HG02981 (cell line): ENCODE measurements at regions not wholly inside any gene's neighbourhood (a gene's known extent, or its start where the extent isn't known, plus 50 kb on each side); places are given as distances from the start of the nearest gene placed in this dataset.
"Not testable (repeated sequence)": the region's sequence is repeated elsewhere in the genome, so short reads cannot be mapped to it uniquely, and the experiment has no call there.

Source experiments
- ATAC-seq: cut with Tn5 transposase; IDR thresholded peaks from one replicate; pipeline ENCODE4 v1.9.1; 2021; ENCODE audit warnings: mild to moderate bottlenecking, moderate library complexity; ENCODE audit not compliant: unreplicated experiment

DNA sequence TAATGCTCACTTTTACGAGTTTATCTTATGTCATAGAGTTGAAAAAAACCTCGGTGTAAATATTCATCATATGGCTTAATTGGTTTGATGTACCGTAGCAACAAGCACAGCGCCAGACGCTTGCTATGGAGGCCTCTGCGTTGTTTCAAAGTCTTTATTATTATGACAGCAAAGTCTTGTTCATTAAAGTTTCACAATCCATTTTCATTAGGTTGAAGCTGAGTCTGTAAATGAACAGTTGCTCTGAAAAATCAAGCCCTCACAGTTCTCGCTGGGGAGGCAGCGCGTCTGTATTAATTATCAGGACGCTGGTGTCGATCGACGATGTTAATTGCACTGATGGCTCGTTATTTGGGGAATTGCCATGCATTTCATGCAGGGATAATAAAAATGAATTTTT, 185.6 kb downstream of the INSC start:
- no peak for ATAC-seq

DNA sequence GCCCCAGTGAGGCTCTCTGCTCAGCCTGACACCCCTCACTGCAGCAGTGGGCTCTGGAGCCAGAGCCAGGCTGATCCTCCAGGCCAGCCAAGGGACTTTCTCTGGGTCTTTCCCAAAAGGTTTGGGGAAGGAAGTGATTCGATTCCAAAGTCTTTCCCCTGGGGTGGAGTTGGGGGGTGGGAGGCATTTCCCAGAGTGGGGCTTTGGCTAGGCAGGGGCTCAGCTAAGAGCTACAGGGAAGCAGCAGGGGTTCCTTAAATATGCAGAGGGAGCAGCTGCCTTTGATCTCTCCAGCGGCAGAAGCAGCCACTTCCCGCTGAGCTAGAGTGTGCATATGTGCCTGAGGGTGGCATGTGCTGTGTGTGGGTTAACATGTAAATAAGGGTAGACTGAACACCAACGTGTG, 192.9 kb downstream of the INSC start:
- no peak for ATAC-seq

DNA sequence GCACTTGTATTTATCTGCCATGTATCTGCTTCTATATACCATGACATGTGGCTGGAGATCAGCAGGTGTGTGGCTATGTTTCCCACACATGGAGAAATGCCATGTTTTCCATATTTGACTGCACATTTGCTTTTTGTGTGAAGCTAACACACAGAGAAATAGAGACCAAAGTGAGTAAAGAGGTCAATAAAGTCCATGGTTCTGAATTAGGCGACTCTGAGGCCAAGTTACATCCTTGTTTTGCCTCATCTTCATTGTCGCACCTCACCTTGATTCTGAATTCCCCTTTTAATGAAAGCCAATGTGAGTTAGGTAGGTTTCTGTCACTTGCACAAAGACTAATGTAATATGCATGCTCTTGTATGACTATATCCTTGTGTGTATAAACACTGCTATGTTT, 194.1 kb downstream of the INSC start:
- ATAC-seq, result no peak

DNA sequence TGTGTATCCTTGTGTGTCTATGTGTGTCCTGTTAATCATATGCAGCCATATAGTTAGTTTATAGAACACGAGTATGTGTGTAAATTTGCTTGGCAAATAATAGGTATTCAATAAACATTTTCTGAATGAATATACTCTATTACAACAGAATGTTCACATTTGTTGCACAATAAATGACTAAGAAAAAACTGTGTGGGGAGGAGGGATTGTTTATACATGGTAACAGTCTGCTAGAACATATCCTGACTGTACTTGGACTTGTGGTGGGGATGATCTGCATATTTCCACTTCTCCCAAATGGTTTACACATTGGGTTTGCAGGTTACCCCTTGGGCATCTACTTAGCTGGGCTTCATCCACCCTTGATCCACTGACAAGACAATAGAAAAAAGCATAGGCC, 194.6 kb downstream of the INSC start:
- ATAC-seq, result no peak

DNA sequence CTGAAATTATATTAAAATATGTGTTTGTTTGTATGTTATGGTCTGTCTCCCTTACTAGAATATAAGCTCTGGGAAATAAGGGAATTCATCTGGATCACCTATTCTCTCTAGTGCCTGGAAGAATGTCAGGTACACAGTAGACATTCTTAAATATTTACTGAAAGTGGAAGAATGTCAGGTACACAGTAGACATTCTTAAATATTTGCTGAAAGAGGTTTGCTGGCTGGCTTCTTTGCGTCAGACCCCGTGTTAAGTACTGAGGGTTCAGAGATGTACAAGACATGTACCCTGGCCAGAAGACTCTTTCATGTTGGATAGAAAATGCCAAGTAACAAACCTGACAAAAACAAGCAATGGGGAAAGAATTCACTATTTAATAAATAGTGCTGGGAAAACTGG, 199.1 kb downstream of the INSC start:
- no peak for ATAC-seq

DNA sequence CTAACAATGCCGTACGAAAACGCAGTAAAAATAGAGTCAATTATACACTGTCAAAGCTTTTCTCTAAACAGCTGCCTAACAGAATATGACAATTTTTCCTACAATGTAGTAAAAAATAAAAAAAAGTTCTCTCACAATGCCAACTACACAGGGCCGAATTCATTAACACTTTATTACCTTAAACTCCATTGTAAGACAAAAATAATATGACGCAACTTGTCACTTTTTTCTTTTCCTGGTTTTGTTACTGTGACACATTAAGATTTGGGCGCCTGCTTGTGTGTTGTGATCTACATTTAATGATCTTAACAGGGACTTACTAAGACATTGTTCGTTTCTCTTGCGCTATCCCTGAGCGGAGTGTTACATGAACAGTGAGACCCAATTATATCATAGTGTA, 204.1 kb downstream of the INSC start:
- no peak for ATAC-seq

DNA sequence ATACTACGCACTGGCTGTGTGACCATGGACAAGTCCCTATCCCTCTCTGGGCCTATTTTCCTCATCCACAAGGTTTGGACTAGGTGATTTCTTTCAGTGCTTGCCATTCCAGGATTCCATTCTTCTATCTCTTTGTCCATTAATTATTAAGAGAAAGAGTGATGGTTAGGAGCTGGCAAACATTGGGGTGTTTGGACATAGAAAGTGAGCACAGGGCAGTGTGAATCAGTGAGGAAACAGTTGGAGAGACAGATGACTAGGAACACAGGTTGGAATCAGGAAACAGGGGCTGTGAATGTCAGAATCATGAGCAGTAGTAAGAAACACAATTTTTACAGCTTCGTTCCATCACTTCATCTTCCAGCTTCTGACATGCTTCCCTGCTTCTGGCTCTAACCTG, 211.8 kb downstream of the INSC start:
- no peak for ATAC-seq

DNA sequence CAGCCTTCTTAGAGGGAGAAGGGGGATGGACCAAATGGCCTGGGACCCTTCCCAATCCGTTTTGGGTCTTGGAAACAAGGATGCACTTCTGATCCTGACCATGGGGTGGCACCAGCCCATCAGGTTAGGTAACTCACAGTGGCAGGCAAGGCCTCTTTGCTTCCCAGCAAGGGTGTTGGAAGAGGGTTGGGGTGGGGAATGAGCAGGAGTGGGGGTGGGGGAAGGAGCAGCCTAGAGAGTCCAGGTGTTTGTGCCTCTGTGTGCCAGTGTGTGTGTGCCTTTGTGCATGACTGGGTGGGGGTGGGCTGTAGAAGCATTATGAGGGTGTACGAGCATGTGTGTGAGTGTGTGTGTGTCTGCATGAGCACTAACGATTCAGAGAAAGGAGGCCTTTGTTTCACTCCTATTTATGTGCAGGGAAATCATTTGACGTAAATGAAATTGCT, 213.1 kb downstream of the INSC start:
- ATAC-seq, result no peak

DNA sequence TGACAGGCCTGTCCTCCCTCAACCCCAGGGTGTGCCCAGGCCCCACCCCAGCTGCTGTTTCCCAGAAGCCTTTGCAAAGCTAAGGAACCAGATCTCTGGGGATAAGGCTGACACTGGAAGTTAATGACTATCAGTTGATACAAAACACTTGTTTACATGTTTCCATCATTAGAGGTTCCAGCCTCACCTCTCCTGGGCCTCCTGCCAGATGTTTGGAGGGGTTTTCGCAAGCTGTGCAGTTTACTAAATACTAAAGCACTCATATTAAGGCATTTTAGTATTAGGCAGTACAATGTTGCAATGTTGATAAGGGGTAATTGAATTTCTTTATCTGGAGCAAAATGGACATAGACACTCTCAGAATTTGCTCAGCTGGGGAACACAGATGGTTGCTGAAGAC, 218.7 kb downstream of the INSC start:
- no peak for ATAC-seq

DNA sequence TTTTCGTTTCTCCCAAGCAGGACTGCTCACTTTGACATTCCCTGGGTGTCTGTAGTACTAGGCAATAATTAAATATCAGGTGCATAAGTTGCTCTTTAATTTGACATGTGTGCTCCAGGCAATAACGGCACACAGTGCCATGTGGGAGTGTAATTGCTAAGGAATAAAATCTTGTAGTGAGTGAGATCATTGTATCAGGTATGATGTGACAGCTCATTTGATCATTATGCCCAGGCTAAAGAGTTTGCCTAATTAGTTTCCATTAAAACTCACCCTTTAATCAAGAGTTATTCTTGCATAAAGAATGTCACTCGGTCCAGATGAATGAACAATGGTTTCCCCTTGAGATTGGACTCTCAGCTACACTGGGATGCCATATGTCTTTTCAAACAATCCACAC, 220.0 kb downstream of the INSC start:
- no peak for ATAC-seq

DNA sequence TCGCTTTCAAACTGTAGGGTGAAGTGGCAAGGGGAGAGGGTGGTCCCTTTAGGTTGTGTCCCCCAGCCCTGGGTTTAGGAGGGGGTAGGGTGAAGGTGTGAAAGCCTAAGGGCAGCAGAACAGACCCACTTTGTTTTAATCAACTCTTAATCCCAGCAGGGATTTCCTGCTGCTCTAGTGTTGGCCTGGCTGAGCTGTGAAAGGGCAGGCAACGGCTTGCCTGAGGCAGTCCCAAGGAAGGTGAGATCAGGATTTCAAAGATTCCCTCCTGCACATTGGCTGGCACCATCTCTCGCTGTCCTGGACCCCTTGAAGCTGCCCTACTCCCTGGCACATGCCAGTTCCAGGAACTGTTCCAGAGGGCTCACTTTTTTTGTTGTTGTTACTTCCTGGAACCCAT, 221.3 kb downstream of the INSC start:
- no peak for ATAC-seq

DNA sequence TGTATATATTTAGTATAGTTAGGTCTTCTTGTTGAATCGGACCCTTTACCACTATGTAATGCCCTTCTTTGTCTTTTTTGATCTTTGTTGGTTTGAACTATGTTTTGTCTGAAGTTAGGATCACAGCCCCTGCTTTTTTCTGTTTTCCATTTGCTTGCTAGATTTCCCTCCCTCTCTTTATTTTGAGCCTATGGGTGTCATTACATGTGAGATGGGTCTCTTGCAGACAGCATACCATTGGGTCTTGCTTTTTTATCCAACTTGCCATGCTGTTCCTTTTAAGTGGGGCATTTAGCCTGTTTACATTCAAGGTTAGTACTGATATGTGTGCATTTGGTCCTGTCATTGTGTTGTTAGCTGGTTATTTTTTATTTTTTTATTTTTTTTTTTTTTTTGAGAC, 224.6 kb downstream of the INSC start:
- no peak for ATAC-seq

DNA sequence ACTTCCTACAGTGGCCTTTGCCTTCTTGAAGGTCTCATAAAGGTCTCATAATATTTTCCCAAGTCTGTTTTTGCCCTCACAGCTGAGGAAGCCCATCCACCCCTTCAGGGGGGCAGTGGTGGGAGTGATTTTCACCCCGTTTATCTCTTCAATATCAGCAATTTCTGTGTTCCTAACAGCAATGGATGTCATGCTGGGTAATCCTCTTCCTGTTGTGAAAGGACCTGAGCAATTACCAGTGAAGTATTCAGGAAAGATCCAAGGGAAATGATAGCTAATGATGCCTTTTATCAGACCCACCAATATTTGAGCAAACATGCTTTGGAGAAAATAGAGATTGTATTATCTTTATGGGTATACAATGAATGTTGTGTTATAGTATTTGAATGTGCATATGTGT, 226.9 kb downstream of the INSC start:
- ATAC-seq, result no peak

DNA sequence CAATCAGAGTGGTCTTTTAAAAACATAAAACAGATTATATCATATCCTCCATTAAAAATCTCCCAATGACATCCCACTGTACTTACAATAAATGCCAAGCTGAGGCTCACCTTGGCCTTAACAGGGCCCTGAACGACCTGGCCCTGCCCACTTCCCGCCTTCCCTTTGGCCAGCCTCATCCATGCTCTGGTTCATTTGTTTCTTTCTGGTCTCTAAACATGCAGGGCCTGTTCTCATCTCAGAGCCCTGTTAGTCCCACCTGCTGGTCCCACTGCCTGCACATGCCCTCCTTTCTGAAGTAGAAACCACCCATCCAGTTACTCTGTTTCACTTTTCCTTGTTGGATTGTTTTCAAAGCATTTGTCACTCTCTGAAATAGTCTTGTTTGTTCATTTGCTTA, 227.4 kb downstream of the INSC start:
- no peak for ATAC-seq

DNA sequence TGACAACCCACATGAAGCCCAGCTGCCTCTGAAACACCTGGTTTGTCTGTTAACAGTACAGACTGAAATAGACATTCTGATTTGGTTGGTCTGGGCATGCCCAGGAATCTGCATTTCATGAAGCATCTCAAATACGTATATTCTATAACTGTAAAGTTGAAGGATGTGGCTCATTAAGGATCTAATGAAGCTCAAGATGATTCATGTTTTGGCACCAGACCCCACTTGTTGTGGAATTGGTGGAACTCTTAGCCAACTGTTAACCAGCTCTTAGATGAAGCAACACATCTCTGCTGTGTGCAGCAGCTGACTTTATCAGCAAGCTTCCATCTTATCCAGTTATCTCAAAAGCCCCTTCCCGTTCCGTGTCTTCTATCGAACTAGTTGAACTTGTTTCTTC, 232.2 kb downstream of the INSC start:
- ATAC-seq, result no peak

DNA sequence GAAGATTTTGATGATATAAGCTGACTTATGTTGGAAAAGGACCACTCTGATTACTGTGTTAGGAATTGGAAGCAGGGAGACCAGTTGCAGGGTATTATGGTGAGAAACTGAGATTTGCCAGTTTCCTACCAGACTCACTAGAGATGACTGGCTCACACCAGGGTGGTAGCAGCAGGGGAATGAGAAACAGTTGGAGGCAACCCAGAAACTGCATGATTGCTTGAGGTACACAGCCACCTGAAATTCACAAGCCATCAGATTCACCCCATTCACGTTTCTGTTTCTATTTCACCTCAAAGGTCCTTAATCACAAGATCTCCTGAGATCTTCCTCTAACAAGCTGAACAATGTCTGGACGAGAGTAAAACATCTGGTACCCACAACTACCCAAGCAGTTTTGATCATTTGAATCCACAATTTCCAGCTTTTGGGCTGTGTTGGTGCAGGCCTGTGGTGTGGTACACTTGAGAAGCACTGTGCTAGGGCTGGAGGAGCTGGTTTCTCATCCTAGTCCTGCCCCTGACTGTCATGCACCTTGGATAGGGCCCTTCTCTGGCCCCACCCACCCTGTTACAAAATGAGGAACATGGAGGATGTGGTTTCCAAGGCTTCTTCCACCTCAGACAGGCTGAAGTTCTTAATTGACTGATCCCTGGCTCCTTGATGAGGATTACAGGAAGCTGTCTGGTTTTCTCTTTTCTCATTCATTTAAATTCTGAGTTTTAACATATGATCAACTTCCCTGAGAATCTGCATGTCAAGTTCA, 233.4 kb downstream of the INSC start:
- no peak for ATAC-seq

DNA sequence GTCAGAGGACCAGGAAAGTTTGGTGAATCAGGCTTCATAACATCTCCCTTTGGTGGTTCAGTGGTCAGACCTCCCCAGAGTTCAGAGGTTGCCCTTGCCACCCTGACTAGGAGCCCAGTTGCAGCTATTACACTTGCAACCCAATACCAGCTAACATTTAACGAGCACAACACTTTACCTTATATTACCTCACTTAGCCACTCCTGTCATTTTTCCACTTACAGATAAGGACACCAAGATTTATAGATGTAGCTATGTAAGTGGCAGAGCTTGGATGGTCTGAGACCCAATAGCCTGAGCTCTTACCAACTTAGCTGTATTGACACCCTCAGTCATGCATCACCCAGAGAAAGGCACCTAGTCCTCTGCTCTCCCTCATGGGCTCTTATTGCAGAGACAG, 234.7 kb downstream of the INSC start:
- no peak for ATAC-seq

DNA sequence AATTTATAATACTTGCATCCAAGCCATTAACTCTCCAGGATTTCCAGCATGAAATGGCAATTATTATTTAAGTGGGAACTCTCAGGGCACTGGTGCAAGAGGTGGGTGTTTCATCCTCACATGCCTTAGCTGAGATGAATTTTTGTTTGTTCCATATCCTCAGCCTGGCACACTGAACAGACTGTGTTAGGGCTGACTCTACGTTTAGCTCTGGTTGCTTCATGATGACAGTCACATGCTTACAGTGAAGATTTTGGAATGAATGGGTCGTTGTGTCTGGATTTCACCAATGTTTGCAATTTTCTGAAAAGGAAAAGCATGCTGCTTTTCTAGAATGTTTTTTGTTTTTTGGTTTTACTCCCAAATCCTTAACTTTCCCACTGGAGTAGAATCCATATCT, 246.6 kb downstream of the INSC start:
- ATAC-seq, result no peak

DNA sequence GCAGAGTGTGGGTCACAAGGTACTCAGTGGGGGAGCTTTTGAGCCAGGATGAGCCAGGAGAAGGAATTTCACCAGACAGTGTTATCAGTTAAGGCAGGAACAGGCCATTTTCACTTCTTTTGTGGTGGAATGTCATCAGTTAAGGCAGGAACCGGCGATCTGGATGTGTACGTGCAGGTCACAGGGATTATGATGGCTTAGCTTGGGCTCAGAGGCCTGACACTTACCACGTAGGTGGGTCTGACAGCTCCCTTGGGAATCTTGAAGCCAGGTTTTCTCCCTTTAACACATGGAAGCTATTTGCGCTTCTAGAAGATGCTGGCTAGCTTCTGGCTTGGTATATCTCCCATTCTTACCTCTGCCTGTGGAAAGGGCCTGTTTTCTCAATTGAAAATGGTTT, 250.6 kb downstream of the INSC start:
- not testable (repeated sequence) for ATAC-seq

DNA sequence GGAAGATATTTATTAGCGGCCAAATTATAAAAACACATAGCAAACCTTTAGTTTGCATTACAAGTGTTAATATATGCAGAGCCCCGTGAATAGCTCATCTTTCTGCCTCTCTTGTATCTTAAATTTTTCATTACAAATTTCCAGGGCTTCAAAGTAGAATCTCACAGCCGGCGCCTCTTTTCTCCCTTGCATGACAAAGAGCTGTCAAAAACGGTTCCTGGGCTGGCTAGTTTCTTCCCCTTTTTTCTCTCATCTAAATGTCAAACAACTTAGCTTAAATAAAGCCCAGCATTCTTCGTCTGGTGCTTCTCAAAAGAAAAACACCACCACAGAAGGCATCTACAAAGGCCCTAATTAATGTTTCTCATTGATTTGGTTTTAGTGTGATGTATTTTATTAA, 253.0 kb downstream of the INSC start:
- ATAC-seq, result no peak

DNA sequence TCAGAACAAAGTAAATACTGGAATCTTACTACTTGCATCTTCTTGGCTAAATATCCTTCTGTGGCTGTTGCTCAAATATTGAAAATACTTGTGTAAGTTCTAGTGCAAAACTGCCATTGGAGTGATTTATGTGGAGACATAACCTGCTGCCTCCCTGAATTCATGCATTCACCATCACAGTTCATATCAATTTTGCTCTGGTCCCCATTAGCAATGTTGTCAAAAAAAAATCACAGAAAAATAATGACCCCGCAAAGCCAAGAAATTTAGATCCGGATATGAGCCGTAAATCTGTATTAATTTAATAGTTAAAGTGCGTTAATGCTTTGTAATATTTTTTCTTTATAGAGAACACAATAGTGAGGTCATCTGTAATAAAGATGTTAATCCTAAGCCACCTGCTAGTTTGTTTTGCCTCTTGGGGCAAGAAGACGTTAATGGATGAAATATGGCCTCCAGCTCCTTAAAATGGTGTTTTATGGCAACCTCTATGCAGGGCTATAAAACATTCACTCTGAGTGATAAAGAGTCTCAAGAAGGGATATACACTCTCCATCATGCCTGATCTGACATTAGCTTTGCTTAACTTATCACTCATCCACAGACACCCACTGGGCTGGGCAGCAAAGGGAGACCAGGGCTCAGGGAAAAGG, 255.9 kb downstream of the INSC start:
- no peak for ATAC-seq

DNA sequence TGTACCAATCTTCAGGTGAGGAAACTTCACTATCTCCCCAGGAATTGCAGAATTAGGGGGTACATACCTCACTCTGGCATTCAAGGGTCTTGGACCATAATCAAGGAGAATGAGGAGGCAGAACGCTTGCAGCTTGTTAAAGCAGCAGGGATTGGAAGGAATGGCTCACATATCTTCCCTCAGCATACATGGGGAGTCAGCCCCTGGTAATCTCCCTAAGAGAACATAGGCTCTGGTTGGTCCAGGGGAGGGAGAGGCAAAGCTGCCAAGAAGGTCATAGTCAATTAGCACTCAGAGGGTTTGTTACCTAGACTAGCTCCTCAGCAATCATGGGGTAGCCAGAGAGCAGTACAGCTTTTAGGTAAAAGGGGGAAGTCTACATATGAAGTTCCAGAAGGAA, 256.8 kb downstream of the INSC start:
- ATAC-seq, result no peak

DNA sequence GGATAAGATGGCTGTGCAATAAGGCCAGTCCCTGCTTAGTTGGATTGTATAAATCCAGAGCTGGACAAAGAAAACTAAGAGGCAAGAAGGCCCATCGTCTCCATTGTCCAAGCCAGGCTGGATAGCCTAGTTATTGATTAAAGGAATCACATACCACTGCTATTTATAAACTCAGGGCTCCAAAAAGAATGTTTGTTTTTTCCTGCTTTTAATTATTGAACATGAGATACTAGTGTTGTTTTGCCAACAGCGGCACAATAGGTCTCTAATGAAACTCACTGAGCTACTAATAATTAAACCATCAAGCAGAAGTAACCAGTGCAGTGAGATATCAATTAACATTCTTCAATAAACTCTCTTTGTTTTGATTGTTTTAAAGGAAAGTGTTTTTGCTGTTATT, 259.7 kb downstream of the INSC start:
- no peak for ATAC-seq
